ENCODE measurements at regions not wholly inside any gene's neighbourhood (a gene's known extent, or its start where the extent isn't known, plus 50 kb on each side); places are given as distances from the start of the nearest gene placed in this dataset.

GRCh38 chr6:47360388-47360787 is 50.7 kb upstream of the TNFRSF21 start:
- no peak for DNase-seq (ENCODE audit: low read depth)
- no peak overlapping the region for H3K4me3 ChIP-seq (ENCODE audit: low read depth, low read length)
- no peak for TF ChIP-seq CTCF (conservative IDR thresholded peaks at IDR 0.05; ENCODE audit: low read depth, low read length)

GRCh38 chr6:47362857-47363461 is 53.3 kb upstream of the TNFRSF21 start:
- no peak overlapping the region for H3K4me3 ChIP-seq (ENCODE audit: low read depth, low read length)
- DNase-seq (ENCODE audit: low read depth) = no peak
- no peak for TF ChIP-seq CTCF (conservative IDR thresholded peaks at IDR 0.05; ENCODE audit: low read depth, low read length)

GRCh38 chr6:47363736-47364135 is 54.0 kb upstream of the TNFRSF21 start:
- DNase-seq (ENCODE audit: low read depth) = no peak
- no peak for TF ChIP-seq CTCF (conservative IDR thresholded peaks at IDR 0.05; ENCODE audit: low read depth, low read length)
- H3K4me3 ChIP-seq (ENCODE audit: low read depth, low read length) = no peak overlapping the region

GRCh38 chr6:47366335-47366890 is 56.7 kb upstream of the TNFRSF21 start:
- H3K4me3 ChIP-seq (ENCODE audit: low read depth, low read length) = no peak overlapping the region
- no peak for DNase-seq (ENCODE audit: low read depth)
- no peak for TF ChIP-seq CTCF (conservative IDR thresholded peaks at IDR 0.05; ENCODE audit: low read depth, low read length)

- no peak for TF ChIP-seq CTCF (conservative IDR thresholded peaks at IDR 0.05; ENCODE audit: low read depth, low read length)
- H3K4me3 ChIP-seq (ENCODE audit: low read depth, low read length) = no peak overlapping the region
- DNase-seq (ENCODE audit: low read depth) = no peak
Measured at GRCh38 chr6:47371139-47371869, 61.6 kb upstream of the TNFRSF21 start.

GRCh38 chr6:47371870-47372255 is 62.2 kb upstream of the TNFRSF21 start:
- no peak for DNase-seq (ENCODE audit: low read depth)
- no peak for TF ChIP-seq CTCF (conservative IDR thresholded peaks at IDR 0.05; ENCODE audit: low read depth, low read length)
- no peak overlapping the region for H3K4me3 ChIP-seq (ENCODE audit: low read depth, low read length)

All from choroid plexus epithelial cell (primary cell).